Neural cell (in vitro differentiated cells): ENCODE measurements at regions not wholly inside any gene's neighbourhood (a gene's known extent, or its start where the extent isn't known, plus 50 kb on each side); places are given as distances from the start of the nearest gene placed in this dataset.

ENCODE experiments used
- H2AFZ ChIP-seq: fragments of 200-600, 300-800 bp; sonication (generic), shearing (Covaris generic); 2 replicates; pipeline ENCODE4 v1.6.0; 2014; ENCODE audit warnings: low read depth, mild to moderate bottlenecking, antibody characterized with exemption, low read length, moderate library complexity
- H3F3A ChIP-seq: fragments of 200-600 bp; shearing (Covaris generic); 2 replicates; pipeline ENCODE4 v1.6.1; 2016; ENCODE audit warnings: mild to moderate bottlenecking, moderate library complexity, mixed read lengths, antibody characterized with exemption, low read length; ENCODE audit not compliant: insufficient read depth, poor library complexity, severe bottlenecking
- H3K27ac ChIP-seq: fragments of 200-600, 300-800 bp; sonication (generic), shearing (Covaris generic); 2 replicates; pipeline ENCODE4 v1.5.1; 2014; ENCODE audit warnings: mild to moderate bottlenecking, low read length, moderate library complexity
- H3K27me3 ChIP-seq: fragments of 300-800, 200-600 bp; sonication (generic), shearing (Covaris generic); 2 replicates; pipeline ENCODE4 v1.6.0; 2014; ENCODE audit warnings: mild to moderate bottlenecking, low read depth, low read length, moderate library complexity; ENCODE audit not compliant: insufficient read depth
- H3K36me3 ChIP-seq: fragments of 300-800, 200-600 bp; sonication (generic), shearing (Covaris generic); 2 replicates; pipeline ENCODE4 v1.5.1; 2014; ENCODE audit warnings: mild to moderate bottlenecking, antibody characterized with exemption, low read length, moderate library complexity; ENCODE audit not compliant: insufficient read depth
- H3K4me2 ChIP-seq: fragments of 300-800, 200-600 bp; sonication (generic), shearing (Covaris generic); 2 replicates; pipeline ENCODE4 v1.6.0; 2014; ENCODE audit warnings: mild to moderate bottlenecking, low read length
- H3K4me3 ChIP-seq: fragments of 300-800, 200-600 bp; sonication (generic), shearing (Covaris generic); 2 replicates; pipeline ENCODE4 v1.5.1; 2014; ENCODE audit warnings: mild to moderate bottlenecking, low read length, moderate library complexity
- H3K79me2 ChIP-seq: fragments of 200-600 bp; shearing (Covaris generic); replicated peaks from 2 replicates; pipeline ENCODE4 v1.6.0; 2014; ENCODE audit warnings: mild to moderate bottlenecking, low read length, moderate library complexity; ENCODE audit not compliant: insufficient read depth
- H3K9ac ChIP-seq: fragments of 300-800, 200-600 bp; sonication (generic), shearing (Covaris generic); 2 replicates; pipeline ENCODE4 v1.6.1; 2016; ENCODE audit warnings: mild to moderate bottlenecking, low read length, mixed read lengths
- H3K9me2 ChIP-seq: fragments of 200-600 bp; shearing (Covaris generic); 2 replicates; pipeline ENCODE4 v1.6.1; 2016; ENCODE audit warnings: mild to moderate bottlenecking, low read length, mixed read lengths; ENCODE audit not compliant: insufficient read depth
- H3K9me3 ChIP-seq: fragments of 200-600, 300-800 bp; sonication (generic), shearing (Covaris generic); 2 replicates; pipeline ENCODE4 v1.6.1; 2016; ENCODE audit warnings: mild to moderate bottlenecking, mixed run types, low read length, moderate library complexity, mixed read lengths
- H4K20me1 ChIP-seq: fragments of 200-600 bp; shearing (Covaris generic); 2 replicates; pipeline ENCODE4 v1.6.1; 2016; ENCODE audit warnings: mild to moderate bottlenecking, mixed run types; ENCODE audit not compliant: insufficient read depth
- CTCF ChIP-seq: fragments of 450-650 bp; IDR thresholded peaks from 2 replicates; pipeline ENCODE4 v1.5.1; 2014; ENCODE audit warnings: antibody characterized with exemption, mild to moderate bottlenecking, moderate library complexity; ENCODE audit not compliant: poor library complexity, severe bottlenecking
- EP300 ChIP-seq: fragments of 450-650 bp; conservative IDR thresholded peaks from 2 replicates; pipeline ENCODE4 v1.6.1; 2014; ENCODE audit warnings: antibody characterized with exemption, mild to moderate bottlenecking, moderate library complexity; ENCODE audit not compliant: poor library complexity, severe bottlenecking
- EZH2 ChIP-seq: fragments of 200-600, 300-800 bp; shearing (Covaris generic), sonication (generic); IDR thresholded peaks from 2 replicates; pipeline ENCODE4 v1.6.1; 2014; ENCODE audit warnings: antibody characterized with exemption, low read length, borderline replicate concordance, mild to moderate bottlenecking; ENCODE audit not compliant: insufficient read depth, poor library complexity, severe bottlenecking
- MXI1 ChIP-seq: fragments of 450-650 bp; conservative IDR thresholded peaks from 2 replicates; pipeline ENCODE4 v1.6.1; 2014; ENCODE audit warnings: antibody characterized with exemption, mild to moderate bottlenecking; ENCODE audit not compliant: poor library complexity, severe bottlenecking
- POLR2AphosphoS5 ChIP-seq: IDR thresholded peaks from 2 replicates; pipeline ENCODE4 v1.6.1; 2012
- RAD21 ChIP-seq: fragments of 450-650 bp; conservative IDR thresholded peaks from 2 replicates; pipeline ENCODE4 v1.6.1; 2014; ENCODE audit warnings: antibody characterized with exemption, mild to moderate bottlenecking, moderate library complexity
- REST ChIP-seq: IDR thresholded peaks from 2 replicates; pipeline ENCODE4 v1.6.1; 2012; ENCODE audit warnings: borderline replicate concordance
- SMC3 ChIP-seq: fragments of 450-650 bp; conservative IDR thresholded peaks from 2 replicates; pipeline ENCODE4 v1.6.1; 2014; ENCODE audit warnings: antibody characterized with exemption, mild to moderate bottlenecking, moderate library complexity; ENCODE audit not compliant: poor library complexity
- TAF1 ChIP-seq: IDR thresholded peaks from 2 replicates; pipeline ENCODE4 v1.6.1; 2012; ENCODE audit warnings: low read depth

GRCh38 chr2:149702571-149702970, 115.0 kb upstream of the MMADHC start:
- H3K9me2 ChIP-seq, result no peaks in the 10 kb centered on the region
- no peaks in the 10 kb centered on the region for H4K20me1 ChIP-seq
- H3F3A ChIP-seq, result no peaks in the 10 kb centered on the region
- H3K9ac ChIP-seq, result no peak overlapping the region
- H2AFZ ChIP-seq, result no peak overlapping the region
- H3K36me3 ChIP-seq, result no peaks in the 10 kb centered on the region
- no peak overlapping the region for H3K27ac ChIP-seq
- H3K4me3 ChIP-seq, result no peak overlapping the region
- H3K9me3 ChIP-seq, result no peaks in the 10 kb centered on the region
- no peaks in the 10 kb centered on the region for H3K79me2 ChIP-seq
- no peaks in the 10 kb centered on the region for H3K27me3 ChIP-seq
- TF ChIP-seq POLR2AphosphoS5 (no peak), CTCF (no peak), MXI1 (no peak), TAF1 (no peak), SMC3 (no peak), EP300 (no peak), EZH2 (no peak), RAD21 (no peak), REST (no peak)
- H3K4me2 ChIP-seq, result no peak overlapping the region

GRCh38 chr2:149701241-149701640, 113.7 kb upstream of the MMADHC start:
- no peak overlapping the region for H3K27ac ChIP-seq
- no peaks in the 10 kb centered on the region for H3K9me2 ChIP-seq
- H3K79me2 ChIP-seq, result no peaks in the 10 kb centered on the region
- no peaks in the 10 kb centered on the region for H3K27me3 ChIP-seq
- H3K9me3 ChIP-seq, result no peaks in the 10 kb centered on the region
- H3K36me3 ChIP-seq, result no peaks in the 10 kb centered on the region
- H3K9ac ChIP-seq, result no peak overlapping the region
- H3K4me2 ChIP-seq, result no peak overlapping the region
- H2AFZ ChIP-seq, result no peak overlapping the region
- TF ChIP-seq SMC3 (no peak), REST (no peak), CTCF (no peak), POLR2AphosphoS5 (no peak), TAF1 (no peak), EP300 (no peak), EZH2 (no peak), RAD21 (no peak), MXI1 (no peak)
- no peak overlapping the region for H3K4me3 ChIP-seq
- no peaks in the 10 kb centered on the region for H4K20me1 ChIP-seq
- no peaks in the 10 kb centered on the region for H3F3A ChIP-seq
